HG03139 (cell line): ENCODE measurements at regions not wholly inside any gene's neighbourhood (a gene's known extent, or its start where the extent isn't known, plus 50 kb on each side); places are given as distances from the start of the nearest gene placed in this dataset.
A peak's percentile ranks its signal among the peaks of the same experiment; 100 is the strongest.

Source experiments
- ATAC-seq: cut with Tn5 transposase; IDR thresholded peaks from one replicate; pipeline ENCODE4 v1.9.1; 2021; ENCODE audit not compliant: unreplicated experiment

GRCh38 chr4:123455360-123455759, 58.8 kb downstream of the SPRY1 start:
- no peak for ATAC-seq

DNA sequence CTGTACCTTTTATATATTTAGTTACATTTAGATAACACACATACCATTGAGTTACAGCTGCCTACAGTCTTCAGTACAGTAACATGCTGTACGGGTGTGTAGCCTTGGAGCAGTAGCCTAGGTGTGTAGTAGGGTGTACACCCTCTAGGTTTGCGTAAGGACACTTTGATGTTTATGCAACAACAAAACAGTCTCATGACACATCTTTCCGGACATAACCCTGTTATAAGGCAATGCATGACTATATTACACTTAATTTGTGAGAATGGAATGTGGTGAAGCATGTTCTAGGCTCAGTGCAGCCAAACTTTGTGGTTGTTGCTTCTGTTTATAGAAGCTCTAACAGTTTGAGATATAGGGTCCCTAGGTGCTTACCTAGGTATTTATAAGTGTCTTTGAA, 65.4 kb downstream of the SPRY1 start:
- no peak for ATAC-seq

DNA sequence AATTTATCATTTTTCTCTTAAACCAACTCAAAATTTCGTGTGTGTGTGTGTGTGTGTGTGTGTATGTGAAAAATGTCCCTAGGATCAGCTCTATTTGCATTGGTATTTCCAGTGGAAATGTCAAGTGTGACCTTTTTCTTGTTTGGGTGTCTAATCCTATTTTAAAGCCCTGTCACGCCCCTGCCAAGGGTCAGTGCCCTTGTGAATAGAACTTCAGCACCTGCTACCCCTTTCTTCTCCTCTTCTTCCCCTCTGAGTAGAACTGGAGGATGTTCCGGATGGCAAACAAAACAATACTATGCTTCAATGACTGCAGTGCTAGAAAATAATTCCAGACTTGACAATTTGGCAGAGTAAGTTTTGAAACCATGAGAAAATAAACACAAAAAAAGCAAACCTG, 67.3 kb downstream of the SPRY1 start:
- no peak for ATAC-seq

- ATAC-seq: no peak
Measured at GRCh38 chr4:123465416-123465815, 68.8 kb downstream of the SPRY1 start.

- ATAC-seq: no peak
Measured at GRCh38 chr4:123466080-123466785, 69.6 kb downstream of the SPRY1 start.

GRCh38 chr4:123468479-123469031, 72.0 kb downstream of the SPRY1 start:
- ATAC-seq: no peak

GRCh38 chr4:123469245-123469644, 72.7 kb downstream of the SPRY1 start:
- no peak for ATAC-seq

GRCh38 chr4:123469696-123470095, 73.1 kb downstream of the SPRY1 start:
- no peak for ATAC-seq

DNA sequence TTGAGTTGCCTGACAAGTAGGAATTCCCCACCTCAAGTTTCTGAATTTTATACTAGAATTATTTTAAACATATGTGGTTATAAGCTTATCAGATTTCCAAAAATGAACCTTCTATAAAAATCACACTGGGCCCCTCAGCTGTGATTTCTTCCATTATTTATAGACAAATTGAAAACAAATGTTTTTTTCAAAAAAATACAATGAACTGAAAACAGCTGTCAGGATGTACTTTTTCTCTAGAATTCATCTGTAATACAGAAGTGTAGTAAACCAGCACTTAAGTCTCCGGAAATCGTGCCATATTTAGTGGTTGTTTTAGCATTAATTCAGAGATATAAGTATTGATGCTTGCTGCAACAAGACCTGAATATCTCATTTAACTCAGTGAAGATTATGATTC, 74.0 kb downstream of the SPRY1 start:
- ATAC-seq: no peak

DNA sequence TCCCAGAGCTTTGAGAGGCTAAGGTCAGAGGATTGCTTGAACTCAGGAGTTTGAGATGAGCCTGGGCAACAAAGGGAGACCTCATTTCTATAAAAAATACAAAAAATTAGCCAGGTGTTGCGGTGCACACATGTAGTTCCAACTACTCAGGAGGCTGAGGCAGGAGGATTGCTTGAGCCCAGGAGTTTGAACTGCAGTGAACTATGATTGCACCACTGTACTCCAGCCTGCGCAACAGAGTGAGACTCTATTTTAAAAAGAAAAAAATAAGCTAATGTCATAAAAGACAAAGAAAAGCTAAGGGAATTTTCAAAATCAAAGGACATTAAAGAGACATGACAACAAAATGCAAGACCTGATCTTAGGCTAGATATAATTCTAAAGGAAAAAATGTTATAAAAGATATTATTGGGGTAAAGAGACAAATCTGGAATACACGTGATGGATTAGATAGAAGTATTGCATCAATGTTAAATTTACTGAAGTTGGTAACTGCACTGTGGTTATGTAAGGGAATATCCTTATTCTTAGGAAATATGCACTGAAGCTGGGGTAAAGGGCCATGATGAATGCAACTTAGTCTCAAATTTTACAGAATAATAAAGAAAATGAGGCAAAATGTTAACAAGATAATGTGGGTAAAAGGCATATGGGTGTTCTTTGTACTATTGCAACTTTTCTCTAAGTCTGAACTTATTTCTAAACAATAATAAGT, 75.2 kb downstream of the SPRY1 start:
- ATAC-seq: no peak

GRCh38 chr4:123474817-123475216, 78.2 kb downstream of the SPRY1 start:
- ATAC-seq: no peak

DNA sequence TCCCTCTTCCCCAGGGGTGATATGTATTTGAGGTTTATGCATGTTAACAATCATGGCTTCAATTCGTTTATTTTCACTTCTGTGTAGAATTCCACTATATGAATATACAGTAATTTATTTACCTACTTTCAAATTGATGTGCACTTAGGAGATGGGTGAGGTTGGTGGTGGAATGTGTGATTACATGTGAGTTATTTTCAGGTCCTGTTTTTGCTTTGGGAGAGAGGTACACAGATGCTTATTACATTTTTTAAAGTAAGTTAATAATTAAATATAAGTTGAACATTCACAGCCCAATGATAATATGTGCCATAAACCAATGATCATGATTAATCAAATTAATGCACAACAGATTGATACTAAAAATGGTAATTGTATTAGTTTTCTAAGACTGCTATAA, 79.5 kb downstream of the SPRY1 start:
- no peak for ATAC-seq

DNA sequence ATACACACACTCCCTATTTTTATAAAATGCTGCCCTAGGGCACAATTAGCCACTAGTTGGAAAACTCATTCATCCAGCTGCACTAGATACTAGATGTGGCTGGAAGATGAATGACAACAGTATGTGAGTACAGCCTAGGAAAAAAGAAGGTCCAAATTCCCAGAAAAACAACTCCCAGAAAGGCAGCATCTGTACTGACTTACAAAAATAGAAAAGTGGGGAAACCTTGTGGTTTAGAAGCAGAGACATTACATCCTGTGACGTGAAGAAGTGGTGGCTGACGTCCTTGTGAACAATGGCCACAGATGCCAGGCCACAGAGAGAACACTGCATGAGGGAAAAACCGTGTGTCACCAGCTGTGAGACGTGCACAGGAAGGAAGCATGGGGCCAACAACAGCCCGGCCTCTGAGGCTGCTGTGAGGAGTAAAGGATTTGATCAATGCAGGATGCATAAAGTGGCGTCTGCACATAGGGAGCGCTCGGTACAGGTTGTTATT, 81.2 kb downstream of the SPRY1 start:
- no peak for ATAC-seq

GRCh38 chr4:123478859-123479345, 82.3 kb downstream of the SPRY1 start:
- no peak for ATAC-seq

GRCh38 chr4:123479944-123480343, 83.3 kb downstream of the SPRY1 start:
- ATAC-seq: no peak

- no peak for ATAC-seq
Measured at GRCh38 chr4:123480706-123481418, 84.3 kb downstream of the SPRY1 start.

DNA sequence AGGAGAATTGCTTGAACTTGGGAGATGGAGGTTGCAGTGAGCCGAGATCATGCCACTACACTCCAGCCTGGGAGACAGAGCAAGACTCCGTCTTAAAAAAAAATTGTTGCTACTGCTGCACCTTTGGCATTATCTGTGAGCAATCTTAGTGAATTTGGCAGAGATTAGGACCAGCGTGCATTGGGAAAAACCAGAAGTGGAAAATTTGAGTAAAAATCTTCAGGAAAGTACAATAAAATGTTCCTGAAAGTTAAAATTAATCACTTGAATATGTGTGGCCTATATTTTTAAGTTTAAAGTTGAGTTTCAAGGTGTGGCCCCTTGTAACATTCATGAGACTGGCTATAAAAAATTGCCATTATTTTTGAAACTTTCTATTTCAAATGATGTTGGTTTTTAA, 85.1 kb downstream of the SPRY1 start:
- no peak for ATAC-seq

GRCh38 chr4:123484291-123484926, 87.8 kb downstream of the SPRY1 start:
- no peak for ATAC-seq

DNA sequence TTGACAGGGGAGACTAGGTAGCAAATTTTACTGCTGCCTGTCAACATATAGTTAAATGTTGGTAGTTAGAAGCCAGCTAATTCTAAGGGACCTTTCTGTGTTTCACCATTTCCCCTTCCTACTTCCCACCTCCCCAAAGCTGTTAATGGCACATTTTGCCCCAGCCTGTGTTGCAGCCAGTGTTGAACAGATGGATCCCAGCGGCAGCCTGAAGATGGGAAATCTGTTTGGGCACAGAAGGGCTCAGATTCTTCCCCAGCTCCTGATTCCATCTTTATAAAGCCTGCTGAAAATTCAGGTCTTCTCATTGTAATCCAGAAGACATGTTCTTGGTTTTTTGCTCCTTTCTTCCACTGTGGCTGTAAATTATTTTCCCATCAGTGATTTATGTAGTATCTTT, 89.0 kb downstream of the SPRY1 start:
- ATAC-seq: no peak

- ATAC-seq: peak; percentile 63
Measured at GRCh38 chr4:123488916-123489315, 92.3 kb downstream of the SPRY1 start.

- no peak for ATAC-seq
Measured at GRCh38 chr4:123495530-123495929, 98.9 kb downstream of the SPRY1 start.
